ENCODE measurements at regions not wholly inside any gene's neighbourhood (a gene's known extent, or its start where the extent isn't known, plus 50 kb on each side); places are given as distances from the start of the nearest gene placed in this dataset.

DNA sequence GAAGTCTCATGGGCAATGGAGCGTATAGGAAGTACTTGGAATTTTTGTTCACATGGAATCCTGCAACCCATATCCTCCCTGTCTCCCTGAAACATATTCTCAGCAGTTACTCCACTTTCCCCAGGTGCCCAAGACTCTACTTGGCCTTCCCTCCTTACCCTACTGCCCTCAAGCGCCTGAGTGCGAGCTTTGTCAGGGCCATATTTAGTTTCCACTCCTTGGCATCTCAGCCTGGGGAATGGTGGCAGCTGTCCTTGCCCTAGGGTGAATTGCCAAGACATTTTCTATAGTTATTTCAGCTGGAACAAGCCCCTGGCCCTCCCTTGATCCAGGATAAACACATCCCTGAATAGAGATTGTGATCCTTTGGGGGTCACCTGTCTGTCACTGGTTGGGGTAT, 569.3 kb upstream of the LRFN5 start:
- no peak for DNase-seq (ENCODE audit: insufficient read length, low spot score)
- no peak for FAIRE-seq

DNA sequence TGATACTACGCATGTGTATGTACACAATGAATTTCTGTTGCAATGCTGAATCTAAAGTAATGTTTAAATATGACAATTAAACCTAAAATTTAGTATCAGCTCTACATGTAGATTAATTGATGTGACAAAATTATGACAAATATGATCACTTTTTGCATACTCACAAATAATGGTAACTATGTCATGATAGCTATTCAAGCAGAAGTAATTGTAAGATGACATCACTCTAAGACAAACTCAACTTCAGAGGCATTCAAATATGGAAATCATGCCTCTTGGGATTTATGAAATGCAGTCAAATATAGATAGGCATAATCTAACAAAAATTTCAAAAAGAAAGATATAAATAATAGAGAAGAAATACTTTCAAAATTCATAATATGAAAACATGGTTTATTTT, 571.7 kb upstream of the LRFN5 start:
- no peak for FAIRE-seq
- no peak for DNase-seq (ENCODE audit: insufficient read length, low spot score)
- no peak for TF ChIP-seq CTCF (IDR thresholded peaks at IDR 0.05; ENCODE audit: insufficient read depth, missing control alignments)

More for the DNA sequence above, 569.3 kb upstream of the LRFN5 start:
- no peak for TF ChIP-seq CTCF (IDR thresholded peaks at IDR 0.05; ENCODE audit: insufficient read depth, missing control alignments)

GRCh38 chr14:41022932-41023331, 583.7 kb upstream of the LRFN5 start:
- FAIRE-seq (no peak), DNase-seq (ENCODE audit: insufficient read length, low spot score) (no peak)
- no peak for TF ChIP-seq CTCF (IDR thresholded peaks at IDR 0.05; ENCODE audit: insufficient read depth, missing control alignments)

- TF ChIP-seq CTCF (IDR thresholded peaks at IDR 0.05; ENCODE audit: insufficient read depth, missing control alignments), result no peak
- DNase-seq (ENCODE audit: insufficient read length, low spot score), result no peak
- FAIRE-seq, result no peak
Measured at GRCh38 chr14:41016213-41016612, 590.5 kb upstream of the LRFN5 start.

DNA sequence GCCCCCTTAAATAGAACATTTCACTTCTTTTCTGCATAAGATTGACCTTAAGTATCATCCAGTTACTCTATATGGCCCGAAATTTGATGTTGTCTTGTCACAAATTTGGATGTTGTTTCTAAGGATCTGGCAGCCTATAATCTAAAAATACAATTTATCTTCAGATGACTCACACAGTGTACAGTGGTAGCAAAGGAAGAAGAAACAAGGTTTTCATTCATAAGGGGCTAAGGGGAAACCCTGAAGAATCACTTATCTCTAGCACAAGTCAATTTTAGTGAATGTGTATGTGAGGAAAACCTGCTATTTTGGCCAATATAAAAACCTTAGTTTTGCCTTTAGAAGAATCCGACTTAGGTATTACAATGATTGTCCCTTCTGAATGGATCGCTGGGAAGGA, 606.3 kb upstream of the LRFN5 start:
- no peak for TF ChIP-seq CTCF (IDR thresholded peaks at IDR 0.05; ENCODE audit: insufficient read depth, missing control alignments)

GRCh38 chr14:40989260-40989659, 617.4 kb upstream of the LRFN5 start:
- FAIRE-seq (no peak), DNase-seq (ENCODE audit: insufficient read length, low spot score) (no peak)
- TF ChIP-seq CTCF (IDR thresholded peaks at IDR 0.05; ENCODE audit: insufficient read depth, missing control alignments), result no peak

More for the DNA sequence above, 606.3 kb upstream of the LRFN5 start:
- FAIRE-seq (no peak), DNase-seq (ENCODE audit: insufficient read length, low spot score) (no peak)

GRCh38 chr14:40987481-40987880, 619.2 kb upstream of the LRFN5 start:
- DNase-seq (ENCODE audit: insufficient read length, low spot score), result no peak
- no peak for FAIRE-seq
- no peak for TF ChIP-seq CTCF (IDR thresholded peaks at IDR 0.05; ENCODE audit: insufficient read depth, missing control alignments)
